HG02759 (cell line): ENCODE measurements at regions not wholly inside any gene's neighbourhood (a gene's known extent, or its start where the extent isn't known, plus 50 kb on each side); places are given as distances from the start of the nearest gene placed in this dataset.
"Not testable (repeated sequence)": the region's sequence is repeated elsewhere in the genome, so short reads cannot be mapped to it uniquely, and the experiment has no call there.

Experiments
- ATAC-seq: cut with Tn5 transposase; IDR thresholded peaks from one replicate; pipeline ENCODE4 v1.9.1; 2021; ENCODE audit warnings: mild to moderate bottlenecking, moderate library complexity; ENCODE audit not compliant: unreplicated experiment

- no peak for ATAC-seq
Measured at GRCh38 chr13:42373048-42373812, 101.3 kb downstream of the AKAP11 start.

- no peak for ATAC-seq
Measured at GRCh38 chr13:42375663-42376062, 103.7 kb downstream of the AKAP11 start.

GRCh38 chr13:42377640-42378382 lies 105.9 kb downstream of the AKAP11 start:
- ATAC-seq, result peak; percentile 81

- no peak for ATAC-seq
Measured at GRCh38 chr13:42378383-42378780, 106.4 kb downstream of the AKAP11 start.

- no peak for ATAC-seq
Measured at GRCh38 chr13:42379241-42379640, 107.3 kb downstream of the AKAP11 start.

GRCh38 chr13:42380420-42381164 lies 108.6 kb downstream of the AKAP11 start:
- ATAC-seq, result peak; percentile 55

GRCh38 chr13:42381165-42381425 lies 109.1 kb downstream of the AKAP11 start:
- no peak for ATAC-seq

- not testable (repeated sequence) for ATAC-seq
Measured at GRCh38 chr13:42381426-42381825, 109.5 kb downstream of the AKAP11 start.

GRCh38 chr13:42383025-42383424 lies 111.1 kb downstream of the AKAP11 start:
- no peak for ATAC-seq

GRCh38 chr13:42384265-42384664 lies 112.3 kb downstream of the AKAP11 start:
- no peak for ATAC-seq

GRCh38 chr13:42388326-42388725 lies 116.4 kb downstream of the AKAP11 start:
- no peak for ATAC-seq

- no peak for ATAC-seq
Measured at GRCh38 chr13:42389041-42389440, 117.1 kb downstream of the AKAP11 start.

GRCh38 chr13:42392180-42392579 lies 120.2 kb downstream of the AKAP11 start:
- no peak for ATAC-seq

- no peak for ATAC-seq
Measured at GRCh38 chr13:42392716-42393572, 121.0 kb downstream of the AKAP11 start.

- no peak for ATAC-seq
Measured at GRCh38 chr13:42393573-42394360, 121.8 kb downstream of the AKAP11 start.

GRCh38 chr13:42394361-42394708 lies 122.4 kb downstream of the AKAP11 start:
- ATAC-seq, result no peak

- ATAC-seq, result no peak
Measured at GRCh38 chr13:42394711-42395085, 122.7 kb downstream of the AKAP11 start.

GRCh38 chr13:42395086-42395821 lies 123.3 kb downstream of the AKAP11 start:
- no peak for ATAC-seq

GRCh38 chr13:42396501-42396900 lies 124.5 kb downstream of the AKAP11 start:
- no peak for ATAC-seq
